SK-MEL-5 (cell line): ENCODE measurements at regions not wholly inside any gene's neighbourhood (a gene's known extent, or its start where the extent isn't known, plus 50 kb on each side); places are given as distances from the start of the nearest gene placed in this dataset.

Source experiments
- DNase-seq: peaks from one replicate; pipeline ENCODE4 v3.0.0-alpha.2; 2016; ENCODE audit warnings: low read depth, low spot score
- in situ Hi-C: cut with HindIII; loops from 2 replicates; pipeline ENCODE4 v1.10.0; 2016; ENCODE audit warnings: low sequenced_read_pairs, high pct_unique_total_duplicates, low pct_unique_long_range_greater_than_20kb

GRCh38 chr4:165651901-165652300 lies 221.1 kb upstream of the TLL1 start:
- no peak for DNase-seq
- in situ Hi-C loops: no loop called here

- no peak for DNase-seq
- in situ Hi-C loops: no loop called here
These were observed 218.5 kb upstream of the TLL1 start for GRCh38 chr4:165654556-165654955.

GRCh38 chr4:165656399-165656798 lies 216.6 kb upstream of the TLL1 start:
- in situ Hi-C loops: no loop called here

GRCh38 chr4:165656829-165657490 lies 216.1 kb upstream of the TLL1 start:
- in situ Hi-C loops: no loop called here
- DNase-seq: no peak

More at GRCh38 chr4:165656399-165656798, 216.6 kb upstream of the TLL1 start:
- DNase-seq: no peak

GRCh38 chr4:165662341-165662740 lies 210.7 kb upstream of the TLL1 start:
- no peak for DNase-seq

GRCh38 chr4:165663411-165663810 lies 209.6 kb upstream of the TLL1 start:
- in situ Hi-C loops: no loop called here
- no peak for DNase-seq

More at GRCh38 chr4:165662341-165662740, 210.7 kb upstream of the TLL1 start:
- in situ Hi-C loops: no loop called here

- in situ Hi-C loops: no loop called here
- DNase-seq: no peak
These were observed 206.2 kb upstream of the TLL1 start for GRCh38 chr4:165666836-165667235.

- DNase-seq: no peak
- in situ Hi-C loops: no loop called here
These were observed 205.1 kb upstream of the TLL1 start for GRCh38 chr4:165667969-165668368.

- no peak for DNase-seq
- in situ Hi-C loops: no loop called here
These were observed 204.3 kb upstream of the TLL1 start for GRCh38 chr4:165668694-165669093.

GRCh38 chr4:165677081-165677480 lies 196.0 kb upstream of the TLL1 start:
- DNase-seq: no peak
- in situ Hi-C loops: no loop called here

- in situ Hi-C loops: no loop called here
- DNase-seq: no peak
These were observed 194.7 kb upstream of the TLL1 start for GRCh38 chr4:165678236-165678935.

- in situ Hi-C loops: no loop called here
- no peak for DNase-seq
These were observed 194.1 kb upstream of the TLL1 start for GRCh38 chr4:165678936-165679325.

- in situ Hi-C loops: no loop called here
- DNase-seq: no peak
These were observed 192.2 kb upstream of the TLL1 start for GRCh38 chr4:165680821-165681220.

- DNase-seq: no peak
- in situ Hi-C loops: no loop called here
These were observed 190.4 kb upstream of the TLL1 start for GRCh38 chr4:165682611-165683010.

- no peak for DNase-seq
- in situ Hi-C loops: no loop called here
These were observed 188.7 kb upstream of the TLL1 start for GRCh38 chr4:165684177-165684805.

- in situ Hi-C loops: no loop called here
These were observed 186.3 kb upstream of the TLL1 start for GRCh38 chr4:165686756-165687155.

GRCh38 chr4:165689159-165689558 lies 183.9 kb upstream of the TLL1 start:
- DNase-seq: no peak
- in situ Hi-C loops: no loop called here

More at GRCh38 chr4:165686756-165687155, 186.3 kb upstream of the TLL1 start:
- no peak for DNase-seq

- in situ Hi-C loops: no loop called here
- no peak for DNase-seq
These were observed 181.0 kb upstream of the TLL1 start for GRCh38 chr4:165692082-165692481.

- no peak for DNase-seq
- in situ Hi-C loops: no loop called here
These were observed 174.8 kb upstream of the TLL1 start for GRCh38 chr4:165698272-165698671.
